Activated naive CD8-positive, alpha-beta T cell treated with anti-CD3 and anti-CD28 coated beads for 36 hours (primary cell): ENCODE measurements at regions not wholly inside any gene's neighbourhood (a gene's known extent, or its start where the extent isn't known, plus 50 kb on each side); places are given as distances from the start of the nearest gene placed in this dataset.
"Not testable (repeated sequence)": the region's sequence is repeated elsewhere in the genome, so short reads cannot be mapped to it uniquely, and the experiment has no call there.

Experiments
- DNase-seq: peaks from one replicate; pipeline ENCODE4 v3.0.0; 2021
- H3K27ac Mint-ChIP-seq: one replicate; pipeline ENCODE4 v1.8.0; 2022; ENCODE audit warnings: mild to moderate bottlenecking, moderate library complexity, mixed read lengths
- H3K27me3 Mint-ChIP-seq: one replicate; pipeline ENCODE4 v1.8.0; 2022; ENCODE audit warnings: mild to moderate bottlenecking, mixed read lengths
- H3K36me3 Mint-ChIP-seq: one replicate; pipeline ENCODE4 v1.8.0; 2021; ENCODE audit warnings: mild to moderate bottlenecking, mixed read lengths
- H3K4me1 Mint-ChIP-seq: one replicate; pipeline ENCODE4 v1.8.0; 2021; ENCODE audit warnings: mixed read lengths
- H3K4me3 Mint-ChIP-seq: one replicate; pipeline ENCODE4 v1.8.0; 2022; ENCODE audit warnings: mild to moderate bottlenecking, moderate library complexity, mixed read lengths
- H3K9me3 Mint-ChIP-seq: one replicate; pipeline ENCODE4 v1.8.0; 2022; ENCODE audit warnings: mixed read lengths

- no peak overlapping the region for H3K4me3 Mint-ChIP-seq
- no peak for DNase-seq
- peaks cover 4% of the 10 kb centered on the region for H3K9me3 Mint-ChIP-seq
- no peak overlapping the region for H3K27ac Mint-ChIP-seq
- no peaks in the 10 kb centered on the region for H3K27me3 Mint-ChIP-seq
- H3K36me3 Mint-ChIP-seq = no peaks in the 10 kb centered on the region
- H3K4me1 Mint-ChIP-seq = peaks cover 23% of the 10 kb centered on the region
These were observed 77.3 kb upstream of the MAP3K1 start for GRCh38 chr5:56737951-56738606.

GRCh38 chr5:56737002-56737621 lies 78.2 kb upstream of the MAP3K1 start:
- Mint-ChIP-seq H3K36me3 (no peaks in the 10 kb centered on the region), H3K27me3 (no peaks in the 10 kb centered on the region), H3K4me3 (no peak overlapping the region), H3K4me1 (peaks cover 23% of the 10 kb centered on the region), H3K9me3 (peaks cover 4% of the 10 kb centered on the region), H3K27ac (peak overlapping the region; percentile 82)
- no peak for DNase-seq

GRCh38 chr5:56735849-56736641 lies 79.3 kb upstream of the MAP3K1 start:
- H3K36me3 Mint-ChIP-seq = no peaks in the 10 kb centered on the region
- H3K9me3 Mint-ChIP-seq = peaks cover 4% of the 10 kb centered on the region
- peaks cover 23% of the 10 kb centered on the region for H3K4me1 Mint-ChIP-seq
- no peaks in the 10 kb centered on the region for H3K27me3 Mint-ChIP-seq
- DNase-seq = no peak
- peak overlapping the region; percentile 19 for H3K4me3 Mint-ChIP-seq
- peak overlapping the region; percentile 82 for H3K27ac Mint-ChIP-seq

GRCh38 chr5:56734091-56734694 lies 81.2 kb upstream of the MAP3K1 start:
- H3K36me3 Mint-ChIP-seq = no peaks in the 10 kb centered on the region
- peaks cover 26% of the 10 kb centered on the region for H3K4me1 Mint-ChIP-seq
- H3K4me3 Mint-ChIP-seq = no peak overlapping the region
- DNase-seq = no peak
- H3K27ac Mint-ChIP-seq = no peak overlapping the region
- H3K9me3 Mint-ChIP-seq = peaks cover 4% of the 10 kb centered on the region
- no peaks in the 10 kb centered on the region for H3K27me3 Mint-ChIP-seq

- Mint-ChIP-seq H3K9me3 (peaks cover 3% of the 10 kb centered on the region), H3K27ac (no peak overlapping the region), H3K27me3 (no peaks in the 10 kb centered on the region), H3K36me3 (no peaks in the 10 kb centered on the region), H3K4me3 (no peak overlapping the region), H3K4me1 (peaks cover 26% of the 10 kb centered on the region)
- no peak for DNase-seq
These were observed 81.8 kb upstream of the MAP3K1 start for GRCh38 chr5:56733580-56733979.

- Mint-ChIP-seq H3K4me3 (no peak overlapping the region), H3K27ac (no peak overlapping the region), H3K27me3 (no peaks in the 10 kb centered on the region), H3K36me3 (no peaks in the 10 kb centered on the region), H3K9me3 (peaks cover 3% of the 10 kb centered on the region), H3K4me1 (peaks cover 20% of the 10 kb centered on the region)
- no peak for DNase-seq
These were observed 83.2 kb upstream of the MAP3K1 start for GRCh38 chr5:56732121-56732520.

GRCh38 chr5:56731473-56731872 lies 83.9 kb upstream of the MAP3K1 start:
- not testable (repeated sequence) for H3K27me3 Mint-ChIP-seq, H3K27ac Mint-ChIP-seq, DNase-seq, H3K9me3 Mint-ChIP-seq, H3K36me3 Mint-ChIP-seq, H3K4me3 Mint-ChIP-seq
- H3K4me1 Mint-ChIP-seq = peaks cover 13% of the 10 kb centered on the region

- H3K9me3 Mint-ChIP-seq = peaks cover 4% of the 10 kb centered on the region
- peaks cover 3% of the 10 kb centered on the region for H3K4me1 Mint-ChIP-seq
- H3K36me3 Mint-ChIP-seq = no peaks in the 10 kb centered on the region
- H3K4me3 Mint-ChIP-seq = no peak overlapping the region
- no peak for DNase-seq
- peaks cover 3% of the 10 kb centered on the region for H3K27me3 Mint-ChIP-seq
- no peak overlapping the region for H3K27ac Mint-ChIP-seq
These were observed 85.9 kb upstream of the MAP3K1 start for GRCh38 chr5:56729488-56729887.

GRCh38 chr5:56725711-56726411 lies 89.5 kb upstream of the MAP3K1 start:
- Mint-ChIP-seq H3K4me1 (peaks cover 8% of the 10 kb centered on the region), H3K27ac (no peak overlapping the region), H3K9me3 (peaks cover 7% of the 10 kb centered on the region), H3K27me3 (peaks cover 4% of the 10 kb centered on the region), H3K4me3 (no peak overlapping the region), H3K36me3 (no peaks in the 10 kb centered on the region)
- DNase-seq = no peak

- not testable (repeated sequence) for H3K36me3 Mint-ChIP-seq, DNase-seq, H3K9me3 Mint-ChIP-seq, H3K4me3 Mint-ChIP-seq, H3K4me1 Mint-ChIP-seq, H3K27me3 Mint-ChIP-seq, H3K27ac Mint-ChIP-seq
These were observed 90.5 kb upstream of the MAP3K1 start for GRCh38 chr5:56724857-56725256.

GRCh38 chr5:56722317-56722716 lies 93.0 kb upstream of the MAP3K1 start:
- H3K4me1 Mint-ChIP-seq = peaks cover 5% of the 10 kb centered on the region
- DNase-seq = no peak
- no peaks in the 10 kb centered on the region for H3K36me3 Mint-ChIP-seq
- H3K27me3 Mint-ChIP-seq = peaks cover 13% of the 10 kb centered on the region
- H3K4me3 Mint-ChIP-seq = no peak overlapping the region
- H3K27ac Mint-ChIP-seq = no peak overlapping the region
- peaks cover 7% of the 10 kb centered on the region for H3K9me3 Mint-ChIP-seq

- H3K4me3 Mint-ChIP-seq = no peak overlapping the region
- no peaks in the 10 kb centered on the region for H3K36me3 Mint-ChIP-seq
- H3K9me3 Mint-ChIP-seq = no peaks in the 10 kb centered on the region
- no peak overlapping the region for H3K27ac Mint-ChIP-seq
- DNase-seq = no peak
- H3K4me1 Mint-ChIP-seq = peaks cover 4% of the 10 kb centered on the region
- peaks cover 13% of the 10 kb centered on the region for H3K27me3 Mint-ChIP-seq
These were observed 97.9 kb upstream of the MAP3K1 start for GRCh38 chr5:56717253-56717987.

GRCh38 chr5:56715986-56716385 lies 99.4 kb upstream of the MAP3K1 start:
- Mint-ChIP-seq H3K4me3 (no peak overlapping the region), H3K9me3 (no peaks in the 10 kb centered on the region), H3K27me3 (peaks cover 13% of the 10 kb centered on the region), H3K27ac (no peak overlapping the region), H3K36me3 (no peaks in the 10 kb centered on the region), H3K4me1 (no peaks in the 10 kb centered on the region)
- no peak for DNase-seq

GRCh38 chr5:56712895-56713591 lies 102.3 kb upstream of the MAP3K1 start:
- DNase-seq = no peak
- Mint-ChIP-seq H3K27me3 (peaks cover 4% of the 10 kb centered on the region), H3K4me1 (no peaks in the 10 kb centered on the region), H3K4me3 (no peak overlapping the region), H3K36me3 (peaks cover 2% of the 10 kb centered on the region), H3K9me3 (peaks cover 9% of the 10 kb centered on the region), H3K27ac (no peak overlapping the region)
